ENCODE measurements at regions not wholly inside any gene's neighbourhood (a gene's known extent, or its start where the extent isn't known, plus 50 kb on each side); places are given as distances from the start of the nearest gene placed in this dataset.

GRCh38 chr3:139130390-139131140 is 85.9 kb upstream of the PRR23C start:
- Histone ChIP-seq H3K9ac (ENCODE audit: insufficient read depth in 1 of 2, low read depth in 2 of 2, low read length in 2 of 2) (no peak overlapping the region), H3K27ac (ENCODE audit: extremely low read depth, low read depth, low read length) (no peak overlapping the region), H3K79me2 (ENCODE audit: control insufficient read depth, insufficient read depth, low read length) (no peaks in the 10 kb centered on the region), H3K9me1 (ENCODE audit: control insufficient read depth, insufficient read depth, low read length) (no peaks in the 10 kb centered on the region), H3K4me2 (ENCODE audit: insufficient read depth, low read length) (no peak overlapping the region), H3K9me3 (replicated peaks; ENCODE audit: control insufficient read depth, insufficient read depth, low read depth, low read length) (no peaks in the 10 kb centered on the region), H4K20me1 (replicated peaks; ENCODE audit: control insufficient read depth, insufficient read depth, low read length) (no peaks in the 10 kb centered on the region), H3K27me3 (ENCODE audit: control insufficient read depth in 2 of 2, insufficient read depth in 2 of 2, low read length in 2 of 2) (no peaks in the 10 kb centered on the region), H3K36me3 (ENCODE audit: control insufficient read depth, insufficient read depth, low read length) (no peaks in the 10 kb centered on the region), H3K4me1 (replicated peaks in 1 of 2; ENCODE audit: control insufficient read depth in 2 of 2, insufficient read depth in 2 of 2, low read length in 2 of 2) (peaks cover 0 to 27% of the 10 kb centered on the region in 2 experiments; a peak in 2 of 5 replicates), H2AFZ (ENCODE audit: low read depth, low read length) (no peak overlapping the region), H3K4me3 (no peak overlapping the region)
- intact Hi-C loops (cut with micrococcal nuclease) (no loop called here), in situ Hi-C loops (cut with MboI) (no loop called here)
- ATAC-seq (peak; percentile 19; the same call in 1 of the 3 replicates), DNase-seq (ENCODE audit: extremely low read depth in 1 of 4, low spot score in 3 of 4) (no peak), FAIRE-seq (no peak)
- BruUV-seq (replicated peaks): no TSS peak
- ChIA-PET CTCF (ENCODE audit: low intra/inter-chr PET ratio) (no interaction called here), POLR2A (interaction anchor here (0.6 to 3.6 kb wide), 2 partner anchors 9 to 474 kb away, joined by 4 to 10 read pairs; no protein-coding TSS in a partner anchor)
- WGBS (ENCODE audit: insufficient coverage, low coverage, missing lambda C conversion rate): 10% methylated on average over 3 of the region's 3 CpGs
- TF ChIP-seq ILF3 (IDR thresholded peaks at IDR 0.05; ENCODE audit: borderline replicate concordance) (no peak), SNAPC5 (CRISPR knock-in tag; IDR thresholded peaks at IDR 0.05) (no peak), GTF2F1 (IDR thresholded peaks at IDR 0.05; ENCODE audit: low read depth, low read length) (no peak), YY1 (IDR thresholded peaks at IDR 0.05; ENCODE audit: borderline replicate concordance in 1 of 3, control insufficient read depth in 1 of 3, extremely low read depth in 1 of 3, insufficient read depth in 3 of 3, insufficient read length in 1 of 3, insufficient replicate concordance in 2 of 3, low read depth in 1 of 3, low read length in 2 of 3) (no peak), WHSC1 (IDR thresholded peaks at IDR 0.05; ENCODE audit: low read length) (no peak), ZNF584 (CRISPR knock-in tag; IDR thresholded peaks at IDR 0.05; ENCODE audit: low read depth) (peak; percentile 39; the same call in 1 of the 2 replicates), DPF2 (IDR thresholded peaks at IDR 0.05) (no peak), TRIM24 (IDR thresholded peaks at IDR 0.05) (peak in 1 of 2 experiments; percentile 12; a peak in 1 of 4 replicates), ZZZ3 (IDR thresholded peaks at IDR 0.05) (no peak), RB1 (IDR thresholded peaks at IDR 0.05; ENCODE audit: low read depth) (no peak), MCM7 (IDR thresholded peaks at IDR 0.05) (no peak), MYC (IDR thresholded peaks at IDR 0.05; ENCODE audit: low read depth, low read length) (no peak), MYC (CRISPR knock-in tag; IDR thresholded peaks at IDR 0.05; ENCODE audit: borderline replicate concordance, low read depth) (no peak), ZNF668 (CRISPR knock-in tag; IDR thresholded peaks at IDR 0.05) (no peak), ZNF140 (CRISPR knock-in tag; IDR thresholded peaks at IDR 0.05) (no peak), ETV5 (CRISPR knock-in tag; IDR thresholded peaks at IDR 0.05; ENCODE audit: low read depth) (no peak), TBL1XR1 (IDR thresholded peaks at IDR 0.05; ENCODE audit: low read length in 2 of 2) (no peak)
- TF ChIP-seq, protein P1, sequence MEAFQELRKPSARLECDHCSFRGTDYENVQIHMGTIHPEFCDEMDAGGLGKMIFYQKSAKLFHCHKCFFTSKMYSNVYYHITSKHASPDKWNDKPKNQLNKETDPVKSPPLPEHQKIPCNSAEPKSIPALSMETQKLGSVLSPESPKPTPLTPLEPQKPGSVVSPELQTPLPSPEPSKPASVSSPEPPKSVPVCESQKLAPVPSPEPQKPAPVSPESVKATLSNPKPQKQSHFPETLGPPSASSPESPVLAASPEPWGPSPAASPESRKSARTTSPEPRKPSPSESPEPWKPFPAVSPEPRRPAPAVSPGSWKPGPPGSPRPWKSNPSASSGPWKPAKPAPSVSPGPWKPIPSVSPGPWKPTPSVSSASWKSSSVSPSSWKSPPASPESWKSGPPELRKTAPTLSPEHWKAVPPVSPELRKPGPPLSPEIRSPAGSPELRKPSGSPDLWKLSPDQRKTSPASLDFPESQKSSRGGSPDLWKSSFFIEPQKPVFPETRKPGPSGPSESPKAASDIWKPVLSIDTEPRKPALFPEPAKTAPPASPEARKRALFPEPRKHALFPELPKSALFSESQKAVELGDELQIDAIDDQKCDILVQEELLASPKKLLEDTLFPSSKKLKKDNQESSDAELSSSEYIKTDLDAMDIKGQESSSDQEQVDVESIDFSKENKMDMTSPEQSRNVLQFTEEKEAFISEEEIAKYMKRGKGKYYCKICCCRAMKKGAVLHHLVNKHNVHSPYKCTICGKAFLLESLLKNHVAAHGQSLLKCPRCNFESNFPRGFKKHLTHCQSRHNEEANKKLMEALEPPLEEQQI (IDR thresholded peaks at IDR 0.05): no peak
- TF ChIP-seq, protein P2, sequence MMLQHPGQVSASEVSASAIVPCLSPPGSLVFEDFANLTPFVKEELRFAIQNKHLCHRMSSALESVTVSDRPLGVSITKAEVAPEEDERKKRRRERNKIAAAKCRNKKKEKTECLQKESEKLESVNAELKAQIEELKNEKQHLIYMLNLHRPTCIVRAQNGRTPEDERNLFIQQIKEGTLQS (IDR thresholded peaks at IDR 0.05): peak; percentile 43; the same call in 1 of the 2 replicates
- TF ChIP-seq, protein P2 (CRISPR knock-in tag; conservative IDR thresholded peaks at IDR 0.05): no peak
